Fibroblast of lung (primary cell): ENCODE measurements at regions not wholly inside any gene's neighbourhood (a gene's known extent, or its start where the extent isn't known, plus 50 kb on each side); places are given as distances from the start of the nearest gene placed in this dataset.

ENCODE experiments used
- EZH2 ChIP-seq: IDR thresholded peaks from 2 replicates; pipeline ENCODE4 v1.5.1; 2012; ENCODE audit warnings: low read length, control low read depth, mild to moderate bottlenecking; ENCODE audit errors: missing control alignments
- TF ChIP-seq, protein P1 (sequence below), 2 donors: IDR thresholded peaks in 1 of 2; conservative IDR thresholded peaks in 1 of 2; 1 replicate in 1 of 2; 2 replicates in 1 of 2; pipeline ENCODE4 v1.5.1; 2011 to 2012; ENCODE audit warnings: low read length in 2 of 2, control low read depth in 1 of 2, inconsistent platforms in 1 of 2, low read depth in 1 of 2, mild to moderate bottlenecking in 1 of 2

DNA sequence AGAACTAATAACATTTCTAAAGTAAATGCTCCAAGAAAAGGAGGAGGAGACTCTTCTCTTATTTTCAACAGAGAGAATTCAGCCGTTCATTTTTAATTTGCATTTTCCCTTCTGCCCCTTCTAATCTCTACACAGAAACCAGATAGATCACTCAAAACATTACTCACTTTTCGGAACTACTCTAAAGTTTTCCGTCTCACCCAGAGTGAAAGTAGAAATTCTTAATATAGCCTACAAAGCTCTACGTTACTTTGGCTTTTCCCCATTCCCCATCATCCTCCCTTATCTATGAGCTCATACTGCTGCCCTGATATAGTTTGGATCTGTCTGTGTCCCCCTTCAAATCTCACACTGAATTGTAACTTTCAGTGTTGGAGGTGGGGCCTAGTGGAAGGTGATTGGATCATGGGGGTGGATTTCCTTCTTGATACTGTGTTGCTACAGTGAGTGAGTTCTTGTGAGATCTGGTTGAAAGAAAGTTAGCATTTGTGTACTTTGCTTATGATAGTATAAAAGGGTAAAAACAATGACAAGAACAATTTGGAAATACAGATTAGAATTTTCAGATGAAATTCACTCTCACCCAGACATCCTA lies 188.2 kb downstream of the AMY1C start:
- TF ChIP-seq, protein P1, sequence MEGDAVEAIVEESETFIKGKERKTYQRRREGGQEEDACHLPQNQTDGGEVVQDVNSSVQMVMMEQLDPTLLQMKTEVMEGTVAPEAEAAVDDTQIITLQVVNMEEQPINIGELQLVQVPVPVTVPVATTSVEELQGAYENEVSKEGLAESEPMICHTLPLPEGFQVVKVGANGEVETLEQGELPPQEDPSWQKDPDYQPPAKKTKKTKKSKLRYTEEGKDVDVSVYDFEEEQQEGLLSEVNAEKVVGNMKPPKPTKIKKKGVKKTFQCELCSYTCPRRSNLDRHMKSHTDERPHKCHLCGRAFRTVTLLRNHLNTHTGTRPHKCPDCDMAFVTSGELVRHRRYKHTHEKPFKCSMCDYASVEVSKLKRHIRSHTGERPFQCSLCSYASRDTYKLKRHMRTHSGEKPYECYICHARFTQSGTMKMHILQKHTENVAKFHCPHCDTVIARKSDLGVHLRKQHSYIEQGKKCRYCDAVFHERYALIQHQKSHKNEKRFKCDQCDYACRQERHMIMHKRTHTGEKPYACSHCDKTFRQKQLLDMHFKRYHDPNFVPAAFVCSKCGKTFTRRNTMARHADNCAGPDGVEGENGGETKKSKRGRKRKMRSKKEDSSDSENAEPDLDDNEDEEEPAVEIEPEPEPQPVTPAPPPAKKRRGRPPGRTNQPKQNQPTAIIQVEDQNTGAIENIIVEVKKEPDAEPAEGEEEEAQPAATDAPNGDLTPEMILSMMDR (conservative IDR thresholded peaks at IDR 0.05 in 1 of 2, IDR thresholded peaks at IDR 0.05 in 1 of 2; ENCODE audit: low read depth in 1 of 2, low read length in 2 of 2): no peak
- no peak for TF ChIP-seq EZH2
